Panc1 (cell line): ENCODE measurements at regions not wholly inside any gene's neighbourhood (a gene's known extent, or its start where the extent isn't known, plus 50 kb on each side); places are given as distances from the start of the nearest gene placed in this dataset.
"Not testable (repeated sequence)": the region's sequence is repeated elsewhere in the genome, so short reads cannot be mapped to it uniquely, and the experiment has no call there.

Experiments
- ATAC-seq: fragments of 200-7000 bp; cut with Tn5 transposase; 2 replicates; pipeline ENCODE4 v1.9.1; 2020; ENCODE audit warnings: mild to moderate bottlenecking, moderate library complexity
- BruUV-seq: library from RNA; stranded (reverse); fragments of 400-500 nt; replicated peaks from 2 replicates; lab custom pipeline; 2021; lab: Mats Ljungman, UMichigan
- CTCF ChIA-PET: fragments of 300-600 bp; sonication (Branson Sonifier 250); formaldehyde crosslinking; loops from one replicate; lab custom pipeline; 2022; ENCODE audit warnings: antibody characterized with exemption; lab: Charles Lee
- POLR2A ChIA-PET: fragments of 300-600 bp; sonication (Branson Sonifier 250); formaldehyde crosslinking; loops from one replicate; lab custom pipeline; 2022; ENCODE audit warnings: antibody characterized with exemption; lab: Charles Lee
- DNase-seq: peaks from one replicate; pipeline ENCODE4 v3.0.0-alpha.2; 2010; ENCODE audit warnings: low read depth, low spot score
- H3K27ac ChIP-seq: 2 replicates; pipeline ENCODE4 v1.5.1; 2011; ENCODE audit warnings: mild to moderate bottlenecking, low read length, inconsistent platforms
- H3K27me3 ChIP-seq: fragments of 200-500 bp; sonication (Bioruptor generic); 2 replicates; pipeline ENCODE4 v1.6.0; 2014; ENCODE audit warnings: low read length, inconsistent platforms; ENCODE audit not compliant: control insufficient read depth, insufficient read depth
- H3K36me3 ChIP-seq: fragments of 200-500 bp; sonication (Bioruptor generic); 2 replicates; pipeline ENCODE4 v1.5.1; 2014; ENCODE audit warnings: inconsistent platforms, mild to moderate bottlenecking, low read length, moderate library complexity; ENCODE audit not compliant: control insufficient read depth, insufficient read depth
- H3K4me1 ChIP-seq: 2 replicates; pipeline ENCODE4 v1.5.1; 2011; ENCODE audit warnings: inconsistent platforms, mild to moderate bottlenecking, low read length, moderate library complexity; ENCODE audit not compliant: control insufficient read depth, insufficient read depth
- H3K4me3 ChIP-seq, 2 experiments: 2 replicates each; pipeline ENCODE4 v1.5.1; 2011 to 2012; ENCODE audit warnings: low read depth in 2 of 2, low read length in 2 of 2, mild to moderate bottlenecking in 2 of 2, inconsistent platforms in 1 of 2, moderate library complexity in 1 of 2
- H3K9me3 ChIP-seq: fragments of 200-500 bp; sonication (Bioruptor generic); 2 replicates; pipeline ENCODE4 v1.5.1; 2014; ENCODE audit warnings: low read depth, mild to moderate bottlenecking, inconsistent platforms, low read length, moderate library complexity; ENCODE audit not compliant: control insufficient read depth, insufficient read depth
- CTCF ChIP-seq: fragments of 450-650 bp; IDR thresholded peaks from 2 replicates; pipeline ENCODE4 v1.5.1; 2017; ENCODE audit warnings: mild to moderate bottlenecking
- POLR2AphosphoS5 ChIP-seq: IDR thresholded peaks from 2 replicates; pipeline ENCODE4 v1.6.1; 2012; ENCODE audit warnings: mild to moderate bottlenecking, low read depth, low read length, moderate library complexity
- REST ChIP-seq, 2 experiments: IDR thresholded peaks; 2 replicates each; pipeline ENCODE4 v1.6.1; 2011 to 2012; ENCODE audit warnings: low read depth in 2 of 2, control low read depth in 1 of 2, low read length in 1 of 2, mild to moderate bottlenecking in 1 of 2, moderate library complexity in 1 of 2; ENCODE audit not compliant: insufficient read depth in 1 of 2
- SIN3A ChIP-seq: IDR thresholded peaks from 2 replicates; pipeline ENCODE4 v1.6.1; 2012; ENCODE audit warnings: low read depth, mild to moderate bottlenecking, low read length, moderate library complexity, borderline replicate concordance; ENCODE audit not compliant: insufficient read depth
- TCF7L2 ChIP-seq: IDR thresholded peaks from 2 replicates; pipeline ENCODE4 v1.6.1; 2011; ENCODE audit warnings: mild to moderate bottlenecking, low read depth, low read length, inconsistent platforms
- in situ Hi-C: cut with HindIII; loops from 2 replicates; pipeline ENCODE4 v1.10.0; 2016; ENCODE audit warnings: low sequenced_read_pairs, low pct_unique_long_range_greater_than_20kb
- intact Hi-C: fragments of 100-400 bp; cut with micrococcal nuclease; formaldehyde crosslinking; loops from one replicate; pipeline ENCODE4 v1.10.0; 2022; ENCODE audit not compliant: unreplicated experiment

GRCh38 chr13:48590141-48590901 lies 57.4 kb upstream of the RCBTB2 start:
- no peak for ATAC-seq
- H3K4me3 ChIP-seq: no peak overlapping the region
- POLR2A ChIA-PET: no interaction called here
- CTCF ChIA-PET: no interaction called here
- no peaks in the 10 kb centered on the region for H3K36me3 ChIP-seq
- in situ Hi-C loops (no loop called here), intact Hi-C loops (no loop called here)
- TF ChIP-seq SIN3A (no peak), TCF7L2 (no peak), REST (IDR thresholded peaks at IDR 0.05; ENCODE audit: insufficient read depth in 1 of 2, low read depth in 2 of 2, low read length in 1 of 2) (no peak), CTCF (no peak), POLR2AphosphoS5 (no peak)
- BruUV-seq: no TSS peak
- H3K4me1 ChIP-seq: no peaks in the 10 kb centered on the region; the same call in 1 of the 2 replicates
- H3K9me3 ChIP-seq: no peaks in the 10 kb centered on the region
- H3K27ac ChIP-seq: no peak overlapping the region
- DNase-seq: no peak
- H3K27me3 ChIP-seq: no peaks in the 10 kb centered on the region

- H3K4me1 ChIP-seq, CTCF ChIA-PET, POLR2A ChIA-PET, H3K4me3 ChIP-seq, in situ Hi-C loops, H3K27me3 ChIP-seq, intact Hi-C loops, H3K36me3 ChIP-seq, BruUV-seq, H3K27ac ChIP-seq, ATAC-seq, H3K9me3 ChIP-seq, DNase-seq: not testable (repeated sequence)
These were observed 58.4 kb upstream of the RCBTB2 start for GRCh38 chr13:48591124-48591872.
